HG03460 (cell line): ENCODE measurements at regions not wholly inside any gene's neighbourhood (a gene's known extent, or its start where the extent isn't known, plus 50 kb on each side); places are given as distances from the start of the nearest gene placed in this dataset.
"Not testable (repeated sequence)": the region's sequence is repeated elsewhere in the genome, so short reads cannot be mapped to it uniquely, and the experiment has no call there.

Source experiments
- ATAC-seq: cut with Tn5 transposase; IDR thresholded peaks from one replicate; pipeline ENCODE4 v1.9.1; 2021; ENCODE audit not compliant: unreplicated experiment

DNA sequence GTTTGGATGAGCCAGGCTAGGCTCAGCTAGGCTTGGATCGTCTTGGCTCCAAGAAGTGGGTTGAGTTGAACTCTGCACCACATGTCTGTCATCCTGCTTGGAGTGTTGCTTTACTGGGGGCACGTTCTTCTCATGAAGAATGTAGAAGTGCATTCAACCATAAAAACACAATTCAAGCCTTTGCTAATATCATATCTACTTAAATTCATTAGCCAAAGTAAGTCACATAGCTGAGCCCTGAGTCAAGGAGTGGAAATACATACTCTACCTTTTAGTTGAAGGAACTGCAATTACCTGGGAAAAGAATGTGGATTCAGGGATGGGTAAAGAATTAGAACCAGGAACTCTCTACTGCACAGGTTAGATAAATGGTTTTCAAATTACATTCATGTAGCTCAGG is 360.4 kb upstream of the KCNH7 start:
- ATAC-seq = no peak

DNA sequence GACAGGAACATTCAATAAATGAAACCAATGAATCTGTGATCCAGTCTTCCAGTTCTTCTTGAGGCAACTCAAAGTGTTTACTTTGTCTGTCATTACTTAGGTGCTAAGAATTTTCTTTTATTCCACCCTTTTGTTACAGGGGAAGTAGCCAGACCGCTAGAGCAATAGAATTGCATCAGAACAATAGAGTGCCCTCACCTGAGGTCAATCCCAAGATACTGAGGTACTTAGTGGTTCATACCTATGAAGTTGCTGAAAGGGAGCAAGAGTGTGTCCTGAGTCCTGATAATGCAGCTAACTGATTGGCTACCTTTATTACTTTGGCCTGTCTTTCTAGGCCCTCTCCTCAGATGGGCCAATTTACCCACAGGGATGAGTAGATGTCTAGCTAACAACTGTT is 359.4 kb upstream of the KCNH7 start:
- no peak for ATAC-seq

DNA sequence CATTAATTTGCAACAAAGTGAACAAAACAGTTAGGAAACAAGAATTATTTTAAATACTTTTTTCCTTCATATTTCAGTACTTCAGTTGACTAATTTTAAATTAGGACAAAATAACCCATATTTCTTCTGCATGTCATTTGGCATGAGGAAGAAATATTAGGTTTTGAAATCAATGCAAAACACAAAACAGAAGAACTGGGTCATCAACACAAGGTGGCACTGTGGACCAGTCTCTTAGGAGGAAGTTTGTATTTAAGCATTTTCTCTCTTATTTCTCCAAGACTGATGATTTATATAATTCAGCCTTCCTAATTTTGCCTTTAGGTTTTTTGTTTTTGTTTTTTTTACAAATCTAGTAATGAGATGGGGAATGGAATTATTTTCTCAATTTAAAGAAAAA is 352.8 kb upstream of the KCNH7 start:
- no peak for ATAC-seq

DNA sequence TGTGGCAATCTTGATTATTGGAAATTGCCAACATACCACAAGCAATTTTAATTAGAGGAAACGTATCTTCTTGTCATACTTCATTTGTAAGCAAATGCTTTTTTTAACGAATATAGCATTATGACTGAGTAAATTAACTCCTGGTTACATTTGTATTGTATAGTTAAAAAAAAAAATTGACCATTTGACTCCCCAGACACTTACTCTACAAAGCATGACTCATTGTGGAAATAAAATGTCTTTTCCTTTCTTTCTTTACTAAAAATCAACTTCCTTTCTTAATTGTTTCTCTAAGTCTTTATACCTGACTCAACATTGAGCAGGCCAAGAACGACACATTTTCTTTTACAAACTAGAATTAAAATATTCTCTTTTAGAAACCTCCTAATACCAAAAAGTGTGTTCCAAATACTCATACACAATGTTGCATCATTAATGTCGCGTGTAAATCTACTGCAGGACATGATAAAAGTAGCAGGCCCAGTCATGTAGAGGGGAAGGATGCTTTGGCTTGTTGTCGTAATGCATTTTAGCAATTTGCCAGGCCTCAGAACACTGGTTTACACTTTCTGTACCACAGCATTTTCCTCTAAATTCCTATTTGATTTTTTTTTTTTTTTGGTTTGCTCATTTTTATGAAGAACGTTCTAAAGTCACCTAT is 349.6 kb upstream of the KCNH7 start:
- ATAC-seq = no peak

DNA sequence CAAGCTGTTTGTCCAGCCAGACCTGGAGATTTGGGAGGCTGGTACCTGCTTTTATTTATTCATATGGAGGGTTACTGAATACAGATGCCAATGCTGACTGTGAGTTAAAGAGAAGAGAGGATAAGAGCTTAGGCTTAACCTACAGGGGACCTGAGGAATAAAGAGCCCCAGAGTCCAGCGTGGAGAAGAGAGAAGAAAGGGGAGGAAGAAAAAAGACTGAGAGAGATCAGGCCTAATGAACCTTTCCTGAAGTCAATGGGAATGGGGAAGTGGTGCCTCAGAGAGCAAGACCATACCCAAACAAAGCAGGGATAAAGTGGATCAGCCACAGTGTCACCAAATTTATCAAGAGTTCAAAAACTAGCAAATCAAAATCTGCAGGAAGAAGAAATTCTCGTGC is 348.6 kb upstream of the KCNH7 start:
- ATAC-seq = no peak

DNA sequence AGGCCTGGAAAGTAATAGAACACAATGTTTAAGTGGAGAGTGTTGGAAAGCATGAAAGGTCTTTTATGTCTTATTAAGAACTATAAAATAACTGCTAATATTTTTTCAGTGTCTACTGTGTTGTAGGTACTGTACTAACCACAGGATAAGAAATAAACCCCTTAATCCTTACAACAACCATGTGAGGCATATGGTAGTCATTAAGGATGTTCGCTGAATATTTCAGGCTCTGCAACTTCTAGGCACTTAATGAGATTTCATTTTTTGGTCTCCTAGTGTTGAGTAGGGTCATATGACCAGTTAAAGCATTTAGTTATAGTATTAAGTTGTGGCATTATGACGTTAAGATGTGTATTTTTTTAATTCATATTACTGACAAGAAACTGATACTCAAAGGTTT is 346.6 kb upstream of the KCNH7 start:
- ATAC-seq = no peak

DNA sequence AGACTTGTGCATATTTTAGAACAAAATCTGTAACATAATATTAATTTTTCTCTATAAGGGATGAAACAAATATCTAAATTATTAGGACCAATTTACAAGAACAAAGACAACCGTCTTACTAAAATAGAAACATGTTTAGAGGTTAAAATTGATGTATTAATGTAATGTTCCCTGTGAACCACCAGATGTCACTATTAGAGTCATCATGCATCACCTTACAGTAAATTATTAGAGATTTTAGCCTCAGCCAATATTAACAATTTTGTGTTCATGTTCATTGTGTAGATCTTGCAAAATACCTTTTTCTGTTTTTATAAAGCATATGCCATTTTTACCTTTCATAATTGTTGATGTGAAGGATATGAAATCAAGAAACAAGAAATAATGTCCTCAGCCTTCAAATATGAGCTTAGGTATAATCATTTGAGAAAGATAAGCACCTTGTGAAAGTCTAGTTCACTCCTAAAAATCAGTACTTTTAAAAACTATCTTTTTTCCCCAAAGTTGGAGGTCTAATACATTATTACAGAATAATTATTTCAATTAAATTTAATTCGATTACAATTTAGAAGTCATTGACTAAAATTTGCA is 344.3 kb upstream of the KCNH7 start:
- ATAC-seq = peak; percentile 85

DNA sequence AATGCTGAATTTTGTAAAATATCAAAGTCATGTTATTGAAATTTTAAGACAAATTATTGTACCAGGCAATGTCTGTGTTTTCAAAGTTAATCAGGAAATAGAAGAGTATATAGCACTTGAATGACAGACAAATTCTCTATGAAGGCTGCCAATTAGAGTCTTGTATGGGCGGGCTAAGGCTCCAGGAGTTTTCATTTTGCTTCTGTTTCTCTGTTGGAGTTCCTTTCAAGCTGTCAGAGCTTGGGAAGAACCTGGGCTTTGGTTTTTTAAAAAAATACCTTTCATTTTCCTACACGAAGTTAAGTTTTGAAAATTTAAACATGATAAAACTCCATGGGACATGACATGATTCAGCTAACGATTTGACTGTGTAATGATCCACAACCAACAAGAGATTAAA is 339.0 kb upstream of the KCNH7 start:
- ATAC-seq = no peak

DNA sequence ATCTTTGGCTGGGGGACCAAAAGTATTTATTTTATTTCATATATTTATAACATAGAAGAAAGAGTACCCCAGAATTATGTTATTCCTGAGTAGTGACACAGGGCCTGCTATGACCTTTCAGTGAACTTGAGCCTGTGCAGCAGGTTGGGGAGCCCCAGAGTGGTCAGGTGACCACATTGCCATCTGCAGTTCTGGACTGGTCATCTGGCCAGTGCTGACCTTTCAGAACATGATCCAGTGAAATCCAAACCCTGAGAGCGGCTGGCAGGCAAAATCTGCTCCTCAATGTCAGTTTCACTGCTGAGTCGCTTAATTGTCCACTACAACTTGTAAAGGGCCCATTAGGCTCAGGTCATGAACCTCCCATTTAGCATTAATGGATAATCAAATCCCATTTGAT is 336.7 kb upstream of the KCNH7 start:
- ATAC-seq = no peak

DNA sequence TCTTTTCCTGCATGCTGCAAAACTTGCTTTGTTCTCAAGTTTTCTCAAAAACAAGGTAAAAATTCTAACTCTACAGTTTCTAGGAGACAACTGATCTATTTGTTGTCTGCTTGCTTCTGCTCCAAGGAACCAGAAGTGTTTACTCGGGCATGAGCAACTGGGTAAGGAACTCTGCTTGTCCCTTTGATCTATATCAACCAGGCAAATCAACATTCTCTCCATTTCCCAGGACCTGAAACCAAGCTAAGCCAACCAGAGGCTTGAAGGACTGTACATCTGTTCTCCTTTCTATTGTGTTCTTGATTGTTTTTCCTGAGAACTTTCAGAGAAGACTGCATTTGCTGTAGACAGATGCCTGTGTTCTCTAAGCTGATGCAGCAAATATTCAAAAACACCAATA is 335.0 kb upstream of the KCNH7 start:
- ATAC-seq = no peak

DNA sequence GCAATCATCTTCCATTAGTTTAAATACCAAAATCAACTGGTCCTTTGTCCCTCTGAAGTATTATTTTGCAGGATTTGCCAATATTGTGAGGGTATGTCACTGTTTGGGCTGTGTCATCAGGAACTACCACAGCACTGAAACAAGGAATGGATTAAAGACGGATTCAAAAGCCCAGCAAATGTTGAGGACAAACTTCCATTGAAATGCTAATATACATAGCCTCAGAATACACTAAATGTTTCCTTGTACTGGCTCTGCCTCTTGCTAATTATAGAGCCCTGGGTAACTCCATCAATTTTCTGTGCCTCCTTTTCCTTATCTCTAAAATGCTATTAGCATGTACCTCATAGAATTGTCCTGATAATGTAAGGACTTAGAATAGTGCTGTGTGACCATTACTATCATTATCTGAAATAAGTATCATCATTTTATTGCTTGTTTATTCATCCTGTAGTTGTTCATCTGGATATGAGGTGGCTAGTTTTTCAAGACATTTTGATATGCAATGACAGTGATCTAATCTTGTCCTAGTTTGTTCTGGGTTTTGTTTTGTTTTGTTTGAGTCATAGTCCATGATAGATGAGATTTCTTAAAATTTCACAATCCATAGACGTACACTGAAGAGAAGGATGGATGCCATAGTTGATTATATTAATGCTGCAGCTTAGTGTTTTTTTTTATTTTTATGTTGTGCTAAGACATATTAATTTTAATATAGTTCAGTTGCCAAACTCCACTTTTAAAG is 333.4 kb upstream of the KCNH7 start:
- no peak for ATAC-seq

DNA sequence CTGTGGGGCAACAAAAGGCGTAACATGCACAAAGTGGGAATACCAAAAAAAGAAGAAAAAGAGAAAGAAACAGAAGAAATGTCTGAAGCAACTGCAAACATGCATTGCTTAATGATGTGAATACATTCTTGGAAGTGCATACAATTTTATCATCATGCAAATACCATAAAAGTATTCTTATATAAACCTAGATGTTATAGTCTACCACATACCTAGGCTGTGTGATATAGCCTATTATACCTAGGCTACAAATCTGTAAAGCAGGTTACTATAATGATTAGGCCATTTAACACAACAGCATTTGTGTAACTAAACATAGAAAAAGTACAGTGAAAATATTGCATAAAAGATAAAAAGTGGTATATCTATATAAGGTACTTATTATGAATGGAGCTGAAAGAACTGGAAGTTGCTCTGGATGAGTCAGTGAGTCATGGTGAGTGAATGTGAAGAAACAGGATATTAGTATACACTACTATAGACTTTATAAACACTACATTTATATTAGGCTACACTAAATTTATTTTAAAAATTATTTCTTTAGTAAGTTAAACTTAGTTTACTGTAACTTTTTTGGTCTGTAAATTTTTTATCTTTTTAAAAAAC is 319.4 kb upstream of the KCNH7 start:
- no peak for ATAC-seq

DNA sequence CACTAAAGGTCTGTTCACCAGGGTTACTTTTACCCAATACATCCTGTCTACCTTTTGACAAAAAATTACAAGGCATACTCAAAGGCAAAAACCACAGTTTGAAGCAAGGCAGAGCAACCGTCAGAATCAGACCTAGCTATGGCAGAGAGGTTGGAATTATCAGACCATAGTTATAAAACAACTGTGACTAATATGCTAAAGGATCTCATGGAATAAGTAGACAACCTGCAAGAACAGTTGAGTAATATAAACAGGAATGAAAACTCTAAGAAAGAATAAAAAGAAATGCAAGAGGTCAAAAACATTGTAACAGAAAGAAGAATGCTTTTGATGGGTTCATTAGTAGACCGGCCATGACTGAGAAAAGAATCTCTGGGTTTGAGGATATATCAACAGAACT is 318.8 kb upstream of the KCNH7 start:
- no peak for ATAC-seq

DNA sequence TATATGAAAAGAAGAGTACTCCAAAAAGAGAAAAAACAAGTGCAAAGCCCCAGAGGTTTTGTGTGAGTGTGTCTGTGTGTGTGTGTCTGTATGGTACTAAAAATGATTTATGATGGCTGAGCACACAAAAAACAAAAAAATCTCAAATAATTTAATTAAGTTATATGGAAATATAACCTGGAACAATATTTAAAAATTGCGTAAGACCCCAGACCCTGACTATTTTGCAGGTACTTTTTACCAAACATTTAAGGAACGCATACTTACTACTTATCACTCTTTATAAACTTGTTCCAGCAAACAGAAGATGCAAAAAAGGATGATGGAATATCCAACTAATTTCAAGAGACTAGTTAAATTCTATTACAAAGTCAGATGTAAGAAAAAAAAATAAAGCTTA is 317.4 kb upstream of the KCNH7 start:
- ATAC-seq = no peak

DNA sequence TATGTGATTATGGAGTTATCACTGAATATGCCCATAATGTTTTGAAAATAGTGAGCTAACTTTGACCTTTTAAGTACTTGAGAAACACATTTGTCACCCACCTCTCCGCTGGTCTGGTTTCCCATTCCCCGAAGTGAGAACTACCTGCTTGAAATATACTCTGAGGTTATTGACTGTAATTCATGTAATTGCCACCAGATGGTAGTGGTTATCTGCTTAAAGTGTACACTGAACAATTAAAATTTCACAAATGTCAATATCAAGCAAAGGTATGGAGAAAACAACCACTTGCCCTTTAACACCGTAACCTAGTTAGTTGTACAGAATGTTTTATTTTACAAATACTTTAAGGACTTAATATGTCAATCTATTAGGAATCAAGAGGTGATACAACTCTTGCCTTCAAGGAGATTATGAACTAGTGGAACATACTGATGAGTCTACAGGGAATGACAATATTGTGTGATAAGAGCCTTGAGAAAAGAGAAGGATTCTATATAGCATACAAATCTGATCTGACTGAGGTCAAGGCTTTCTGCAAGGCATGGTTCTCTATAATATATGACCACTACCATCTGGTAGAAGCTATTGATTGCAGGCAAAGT is 316.8 kb upstream of the KCNH7 start:
- ATAC-seq = no peak

DNA sequence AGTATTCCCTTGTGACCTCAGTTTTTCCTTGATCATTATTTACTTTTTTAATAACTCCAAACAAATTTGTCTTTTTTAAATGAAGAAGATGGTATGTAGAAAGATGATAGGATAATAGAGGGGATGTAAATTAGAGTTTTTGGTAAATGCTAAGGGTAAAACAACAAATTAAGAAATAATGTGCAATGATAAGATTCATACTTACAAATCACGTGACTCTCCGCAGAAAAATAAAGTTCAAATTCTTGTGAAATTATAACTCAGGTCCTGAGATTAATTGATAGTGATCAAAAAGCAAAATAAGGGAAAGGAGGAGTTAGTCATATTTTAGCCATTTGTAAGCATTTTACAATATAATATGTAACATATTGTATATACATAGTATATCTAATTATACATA is 304.1 kb upstream of the KCNH7 start:
- no peak for ATAC-seq

DNA sequence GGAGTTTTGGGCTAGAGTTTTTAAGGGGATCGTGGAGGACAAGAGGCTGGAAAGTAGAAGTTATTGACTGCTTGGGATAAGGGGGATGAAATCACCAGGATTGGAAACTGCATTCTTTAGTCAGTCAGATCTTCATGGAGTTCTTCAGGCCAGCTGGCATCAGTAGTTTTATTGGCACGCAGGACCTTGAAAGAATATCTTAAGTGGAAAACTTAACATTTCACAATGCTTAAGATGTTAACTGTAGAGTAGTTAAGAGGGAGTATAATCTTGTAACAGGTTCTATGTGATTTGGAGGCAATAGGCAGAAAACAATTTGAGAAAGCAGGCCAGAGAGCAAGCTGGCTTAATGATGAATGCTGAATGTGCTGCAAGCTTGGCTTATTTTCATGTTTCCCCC is 300.4 kb upstream of the KCNH7 start:
- no peak for ATAC-seq

DNA sequence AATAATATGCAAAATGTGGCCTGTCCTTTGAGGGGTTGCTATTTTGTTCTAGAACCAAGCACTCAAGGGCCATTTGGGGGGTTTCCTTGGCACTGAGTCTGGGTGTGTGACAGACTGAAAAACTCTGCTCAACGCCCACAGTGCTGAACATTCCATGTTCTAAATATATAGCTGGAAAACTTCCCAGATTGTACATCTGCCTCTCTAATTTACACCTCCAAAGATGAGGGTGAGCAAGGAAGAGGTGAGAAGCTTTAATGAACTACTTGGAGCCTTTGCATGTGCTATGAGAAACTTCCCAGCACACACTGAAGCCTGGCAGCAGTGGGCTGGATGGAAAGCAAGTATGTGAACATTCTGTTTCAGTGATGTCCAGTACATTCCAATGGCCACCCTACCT is 296.7 kb upstream of the KCNH7 start:
- no peak for ATAC-seq

DNA sequence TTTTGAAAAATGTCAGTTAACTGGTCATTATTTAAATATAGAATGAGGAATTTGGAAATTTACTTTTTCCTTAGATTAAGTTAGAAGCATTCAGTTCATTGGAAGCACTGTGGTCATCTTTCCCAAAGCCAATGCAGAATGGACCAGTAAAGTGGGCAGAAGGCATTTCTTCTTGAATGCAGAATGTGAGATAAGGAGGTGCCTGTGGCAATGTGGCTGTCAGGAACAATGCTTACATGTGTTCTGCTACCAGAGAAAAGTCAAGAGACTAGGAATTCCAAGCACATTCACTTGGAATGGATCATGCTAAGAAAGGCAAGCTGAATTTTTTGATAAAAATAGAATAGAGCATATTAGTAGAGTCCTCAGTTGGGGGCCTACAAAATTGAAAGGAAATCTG is 295.0 kb upstream of the KCNH7 start:
- ATAC-seq = no peak

DNA sequence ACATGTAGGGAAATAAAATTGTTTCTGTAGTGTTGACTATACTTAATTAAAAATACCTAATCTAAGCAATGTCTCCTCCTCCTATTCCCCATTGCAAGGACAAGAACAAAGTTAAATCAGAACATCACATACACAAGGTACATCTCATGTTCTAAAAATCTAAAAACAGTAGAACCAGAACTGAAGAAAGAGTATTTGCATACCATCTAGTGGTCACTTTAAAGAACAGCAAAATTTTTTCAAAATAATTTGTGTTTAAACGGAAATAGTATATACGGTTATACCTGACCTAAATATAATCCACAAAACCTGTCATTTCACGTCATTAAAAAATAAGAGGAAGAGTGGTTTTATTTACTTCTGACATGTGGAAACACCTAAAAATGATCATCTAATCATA is 294.3 kb upstream of the KCNH7 start:
- ATAC-seq = no peak

DNA sequence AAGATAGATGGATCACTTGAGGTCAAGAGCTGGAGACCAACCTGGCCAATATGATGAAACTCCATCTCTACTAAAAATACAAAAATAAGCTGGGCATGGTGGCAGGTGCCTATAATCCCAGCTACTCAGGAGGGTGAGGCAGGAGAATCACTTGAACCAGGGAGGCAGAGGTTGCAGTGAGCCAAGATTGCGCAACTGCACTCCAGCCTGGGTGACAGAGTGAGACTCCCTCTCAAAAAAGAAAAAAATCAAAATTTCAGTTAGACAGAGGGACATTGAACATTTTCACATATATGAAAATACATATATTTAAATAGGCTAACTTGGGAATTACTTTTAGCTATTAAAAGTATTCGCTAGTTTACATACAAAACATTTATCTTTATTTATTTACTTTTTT is 293.6 kb upstream of the KCNH7 start:
- not testable (repeated sequence) for ATAC-seq

DNA sequence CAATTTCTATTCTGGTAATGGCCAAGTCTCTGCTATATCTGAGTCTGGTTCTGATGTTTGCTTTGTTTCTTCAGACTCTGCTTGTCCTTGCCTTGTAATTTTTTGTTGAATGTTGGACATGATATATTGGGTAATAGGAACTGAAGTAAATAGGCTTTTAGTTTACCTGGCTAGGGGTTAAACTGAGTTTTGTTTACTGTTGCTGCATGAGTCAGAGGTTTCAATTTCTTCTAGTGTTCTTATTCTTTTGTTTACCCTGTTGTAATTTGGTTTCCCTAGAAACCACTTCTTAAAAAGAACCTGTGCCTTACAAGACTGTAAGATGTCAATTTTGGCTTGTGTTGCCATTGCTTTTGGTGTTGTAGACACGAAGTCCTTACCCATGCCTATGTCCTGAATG is 285.0 kb upstream of the KCNH7 start:
- no peak for ATAC-seq
